Endothelial cell of umbilical vein (primary cell): ENCODE measurements at regions not wholly inside any gene's neighbourhood (a gene's known extent, or its start where the extent isn't known, plus 50 kb on each side); places are given as distances from the start of the nearest gene placed in this dataset.

Experiments
- BruUV-seq: library from RNA; stranded (reverse); fragments of 400-500 nt; replicated peaks from 2 replicates; lab custom pipeline; 2021; lab: Mats Ljungman, UMichigan
- CTCF ChIA-PET: fragments of 300-600, 350-600 bp; sonication (Branson Sonifier 250); formaldehyde crosslinking; loops from one replicate; lab custom pipeline; 2021; ENCODE audit warnings: antibody characterized with exemption, inconsistent platforms; lab: Charles Lee
- POLR2A ChIA-PET: fragments of 300-600, 350-600 bp; sonication (Branson Sonifier 250); formaldehyde crosslinking; loops from one replicate; lab custom pipeline; 2021; ENCODE audit warnings: antibody characterized with exemption, inconsistent platforms; lab: Charles Lee
- DNase-seq: peaks from one replicate; pipeline ENCODE4 v3.0.0-alpha.2; 2011; ENCODE audit warnings: low read depth, low spot score
- FAIRE-seq: peaks from 2 replicates; lab custom pipeline; 2011; peaks lifted over from hg19 to GRCh38; lab: Jason Lieb, UNC
- H2AFZ ChIP-seq: 2 replicates; pipeline ENCODE4 v1.6.0; 2012; ENCODE audit warnings: low read depth, low read length, control low read depth, inconsistent platforms
- H3K27ac ChIP-seq: 2 replicates; pipeline ENCODE4 v1.5.1; 2011; ENCODE audit warnings: low read depth, mild to moderate bottlenecking, control low read depth, low read length, moderate library complexity; ENCODE audit not compliant: insufficient read depth
- H3K27me3 ChIP-seq, 2 experiments: 2 replicates each; pipeline versions ENCODE4 v1.6.0 to v1.6.1; 2011; ENCODE audit warnings: low read length in 2 of 2, mixed read lengths in 1 of 2; ENCODE audit not compliant: control insufficient read depth in 2 of 2, insufficient read depth in 2 of 2
- H3K36me3 ChIP-seq, 2 experiments: 2 replicates in 1 of 2; 3 replicates in 1 of 2; pipeline ENCODE4 v1.5.1; 2011; ENCODE audit warnings: low read length in 2 of 2, mild to moderate bottlenecking in 1 of 2, moderate library complexity in 1 of 2; ENCODE audit not compliant: control insufficient read depth in 2 of 2, insufficient read depth in 2 of 2; ENCODE audit errors: extremely low read depth in 1 of 2
- H3K4me1 ChIP-seq: 3 replicates; pipeline ENCODE4 v1.5.1; 2011; ENCODE audit warnings: mild to moderate bottlenecking, low read length; ENCODE audit not compliant: control insufficient read depth, insufficient read depth; ENCODE audit errors: extremely low read depth
- H3K4me2 ChIP-seq: 2 replicates; pipeline ENCODE4 v1.6.1; 2011; ENCODE audit warnings: low read length, control low read depth, mixed read lengths; ENCODE audit not compliant: insufficient read depth
- H3K4me3 ChIP-seq, 3 experiments: fragments of 200-600 bp in 1 of 3; sonication (generic), shearing (Covaris generic) in 1 of 3; replicated peaks in 1 of 3; 2 replicates each; pipeline ENCODE4 v1.5.1; 2011 to 2016; ENCODE audit warnings: control low read depth in 3 of 3, low read length in 3 of 3, mild to moderate bottlenecking in 2 of 3, inconsistent platforms in 1 of 3, low read depth in 1 of 3, moderate library complexity in 1 of 3; ENCODE audit not compliant: insufficient read depth in 1 of 3
- H3K79me2 ChIP-seq: 2 replicates; pipeline ENCODE4 v1.6.0; 2012; ENCODE audit warnings: low read length, inconsistent platforms; ENCODE audit not compliant: control insufficient read depth, insufficient read depth
- H3K9ac ChIP-seq: replicated peaks from 2 replicates; pipeline ENCODE3; 2011; ENCODE audit warnings: low read length, control low read depth; ENCODE audit not compliant: insufficient read depth; ENCODE audit errors: extremely low read depth
- H3K9me1 ChIP-seq: replicated peaks from 3 replicates; pipeline ENCODE4 v1.6.0; 2011; ENCODE audit warnings: mild to moderate bottlenecking, low read length; ENCODE audit not compliant: control insufficient read depth, insufficient read depth; ENCODE audit errors: extremely low read depth
- H3K9me3 ChIP-seq: replicated peaks from 2 replicates; pipeline ENCODE4 v1.5.1; 2012; ENCODE audit warnings: low read length, inconsistent platforms; ENCODE audit not compliant: control insufficient read depth, insufficient read depth
- H4K20me1 ChIP-seq: replicated peaks from 2 replicates; pipeline ENCODE3; 2011; ENCODE audit warnings: mild to moderate bottlenecking, low read length; ENCODE audit not compliant: control insufficient read depth, insufficient read depth; ENCODE audit errors: extremely low read depth
- CTCF ChIP-seq, 2 donors: IDR thresholded peaks; 1 replicate in 1 of 2; 2 replicates in 1 of 2; pipeline ENCODE4 v1.5.1; 2011; ENCODE audit warnings: low read length in 2 of 2, mild to moderate bottlenecking in 2 of 2, moderate library complexity in 2 of 2, control low read depth in 1 of 2, inconsistent platforms in 1 of 2, low read depth in 1 of 2; ENCODE audit not compliant: insufficient read depth in 1 of 2; ENCODE audit errors: extremely low read depth in 1 of 2
- EZH2 ChIP-seq: IDR thresholded peaks from 2 replicates; pipeline ENCODE4 v1.6.1; 2012; ENCODE audit warnings: borderline replicate concordance, low read depth, mild to moderate bottlenecking, moderate library complexity, low read length, inconsistent platforms; ENCODE audit not compliant: severe bottlenecking
- FOS ChIP-seq: IDR thresholded peaks from 2 replicates; pipeline ENCODE4 v1.6.1; 2011; ENCODE audit warnings: mild to moderate bottlenecking, low read length, moderate library complexity, borderline replicate concordance; ENCODE audit not compliant: insufficient read depth
- GATA2 ChIP-seq: IDR thresholded peaks from 2 replicates; pipeline ENCODE4 v1.7.0; 2011; ENCODE audit warnings: low read depth, mild to moderate bottlenecking, moderate library complexity, mixed read lengths, low read length; ENCODE audit not compliant: insufficient read length, insufficient read depth
- JUN ChIP-seq: IDR thresholded peaks from 2 replicates; pipeline ENCODE4 v1.6.1; 2011; ENCODE audit warnings: borderline replicate concordance, low read depth; ENCODE audit not compliant: insufficient read length, insufficient read depth
- MAX ChIP-seq: IDR thresholded peaks from 2 replicates; pipeline ENCODE4 v1.6.1; 2011; ENCODE audit not compliant: insufficient read depth, insufficient read length
- MYC ChIP-seq: IDR thresholded peaks from one replicate; pipeline ENCODE4 v1.6.1; 2011; ENCODE audit warnings: mild to moderate bottlenecking, low read depth, low read length
- POLR2A ChIP-seq: IDR thresholded peaks from 2 replicates; pipeline ENCODE4 v1.6.1; 2012; ENCODE audit warnings: low read depth, mild to moderate bottlenecking, control low read depth, low read length
- POLR2AphosphoS5 ChIP-seq: IDR thresholded peaks from 2 replicates; pipeline ENCODE4 v1.6.1; 2012; ENCODE audit warnings: low read depth, mild to moderate bottlenecking, control low read depth, low read length, moderate library complexity; ENCODE audit not compliant: insufficient read depth
- dilution Hi-C: fragments of 300-500 bp; cut with MboI; formaldehyde crosslinking; loops from one replicate; pipeline ENCODE4 v1.15.0; 2019; ENCODE audit warnings: low sequenced_read_pairs; ENCODE audit not compliant: extremely low pct_ligation_motif_present
- intact Hi-C: fragments of 100-400 bp; cut with micrococcal nuclease; formaldehyde crosslinking; loops from one replicate; pipeline ENCODE4 v1.10.0; 2022

GRCh38 chr4:14744346-14744745, 257.9 kb upstream of the CPEB2 start:
- intact Hi-C loops (no loop called here), dilution Hi-C loops (no loop called here)
- FAIRE-seq (no peak), DNase-seq (no peak)
- Histone ChIP-seq H3K36me3 (no peaks in the 10 kb centered on the region), H3K4me2 (no peak overlapping the region), H3K9ac (no peak overlapping the region), H3K4me3 (no peak overlapping the region), H3K9me1 (no peaks in the 10 kb centered on the region), H2AFZ (no peak overlapping the region), H3K9me3 (no peaks in the 10 kb centered on the region), H3K79me2 (no peaks in the 10 kb centered on the region), H3K27ac (no peak overlapping the region), H3K4me1 (no peaks in the 10 kb centered on the region), H3K27me3 (no peaks in the 10 kb centered on the region), H4K20me1 (no peaks in the 10 kb centered on the region)
- TF ChIP-seq POLR2AphosphoS5 (no peak), POLR2A (no peak), MYC (no peak), CTCF (IDR thresholded peaks at IDR 0.05; ENCODE audit: extremely low read depth in 1 of 2, insufficient read depth in 1 of 2, low read depth in 1 of 2, low read length in 2 of 2) (no peak)
- ChIA-PET POLR2A (no interaction called here), CTCF (no interaction called here)
- BruUV-seq: no TSS peak

- intact Hi-C loops (no loop called here), dilution Hi-C loops (no loop called here)
- Histone ChIP-seq H3K27ac (no peak overlapping the region), H3K79me2 (no peaks in the 10 kb centered on the region), H3K4me2 (no peak overlapping the region), H3K9me3 (peaks cover 3% of the 10 kb centered on the region), H3K4me3 (no peak overlapping the region), H4K20me1 (no peaks in the 10 kb centered on the region), H3K36me3 (no peaks in the 10 kb centered on the region), H3K4me1 (no peaks in the 10 kb centered on the region), H3K9me1 (no peaks in the 10 kb centered on the region), H2AFZ (no peak overlapping the region), H3K9ac (no peak overlapping the region), H3K27me3 (no peaks in the 10 kb centered on the region)
- TF ChIP-seq FOS (no peak), JUN (no peak), GATA2 (no peak), MYC (no peak), EZH2 (no peak), CTCF (IDR thresholded peaks at IDR 0.05; ENCODE audit: extremely low read depth in 1 of 2, insufficient read depth in 1 of 2, low read depth in 1 of 2, low read length in 2 of 2) (no peak), MAX (no peak), POLR2AphosphoS5 (no peak), POLR2A (no peak)
- DNase-seq: no peak
- ChIA-PET POLR2A (no interaction called here), CTCF (no interaction called here)
- no TSS peak for BruUV-seq
- FAIRE-seq: no peak
Observed at GRCh38 chr4:14749910-14750309, 252.4 kb upstream of the CPEB2 start.
